Fibroblast of pulmonary artery (primary cell): ENCODE measurements at regions not wholly inside any gene's neighbourhood (a gene's known extent, or its start where the extent isn't known, plus 50 kb on each side); places are given as distances from the start of the nearest gene placed in this dataset.

Experiments used
- DNase-seq: peaks from one replicate; pipeline ENCODE4 v3.0.0-alpha.2; 2010; ENCODE audit warnings: low read depth
- H3K4me3 ChIP-seq: replicated peaks from 2 replicates; pipeline ENCODE4 v1.5.1; 2011; ENCODE audit warnings: low read depth, mild to moderate bottlenecking, control low read depth, low read length, moderate library complexity
- TF ChIP-seq, protein P1 (sequence below): IDR thresholded peaks from 2 replicates; pipeline ENCODE4 v1.5.1; 2011; ENCODE audit warnings: mild to moderate bottlenecking, control low read depth, low read length, inconsistent platforms; ENCODE audit errors: missing control alignments

DNA sequence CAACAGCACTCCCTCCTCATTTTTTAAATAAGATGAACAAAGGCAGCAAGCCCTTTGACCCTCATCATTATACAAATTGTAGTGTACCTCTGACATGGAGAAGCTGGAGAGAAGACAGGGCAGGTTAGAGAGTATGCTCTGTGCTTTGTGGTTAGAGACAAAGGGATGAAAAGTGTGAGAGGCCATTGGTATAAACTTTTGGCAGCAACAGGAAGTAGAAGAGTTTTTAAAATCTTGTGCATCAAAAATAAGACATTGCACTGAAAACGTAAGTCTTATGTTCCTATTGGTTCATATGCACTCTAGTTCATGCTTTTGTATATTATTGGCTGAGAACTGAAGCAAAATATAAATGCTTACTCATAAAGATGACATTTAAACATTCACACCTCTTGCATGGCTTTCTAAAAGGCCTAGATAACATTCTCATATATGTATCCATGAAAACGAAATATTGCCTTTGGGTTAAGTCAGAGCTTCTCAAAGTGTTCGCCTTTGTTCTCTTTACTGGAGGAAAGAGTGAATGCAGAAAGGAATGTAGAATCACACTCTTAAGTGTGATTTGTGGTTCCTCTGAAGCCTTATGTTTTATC, 158.0 kb downstream of the PALM2AKAP2 start:
- DNase-seq = no peak
- TF ChIP-seq, protein P1, sequence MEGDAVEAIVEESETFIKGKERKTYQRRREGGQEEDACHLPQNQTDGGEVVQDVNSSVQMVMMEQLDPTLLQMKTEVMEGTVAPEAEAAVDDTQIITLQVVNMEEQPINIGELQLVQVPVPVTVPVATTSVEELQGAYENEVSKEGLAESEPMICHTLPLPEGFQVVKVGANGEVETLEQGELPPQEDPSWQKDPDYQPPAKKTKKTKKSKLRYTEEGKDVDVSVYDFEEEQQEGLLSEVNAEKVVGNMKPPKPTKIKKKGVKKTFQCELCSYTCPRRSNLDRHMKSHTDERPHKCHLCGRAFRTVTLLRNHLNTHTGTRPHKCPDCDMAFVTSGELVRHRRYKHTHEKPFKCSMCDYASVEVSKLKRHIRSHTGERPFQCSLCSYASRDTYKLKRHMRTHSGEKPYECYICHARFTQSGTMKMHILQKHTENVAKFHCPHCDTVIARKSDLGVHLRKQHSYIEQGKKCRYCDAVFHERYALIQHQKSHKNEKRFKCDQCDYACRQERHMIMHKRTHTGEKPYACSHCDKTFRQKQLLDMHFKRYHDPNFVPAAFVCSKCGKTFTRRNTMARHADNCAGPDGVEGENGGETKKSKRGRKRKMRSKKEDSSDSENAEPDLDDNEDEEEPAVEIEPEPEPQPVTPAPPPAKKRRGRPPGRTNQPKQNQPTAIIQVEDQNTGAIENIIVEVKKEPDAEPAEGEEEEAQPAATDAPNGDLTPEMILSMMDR = no peak
- no peak overlapping the region for H3K4me3 ChIP-seq

DNA sequence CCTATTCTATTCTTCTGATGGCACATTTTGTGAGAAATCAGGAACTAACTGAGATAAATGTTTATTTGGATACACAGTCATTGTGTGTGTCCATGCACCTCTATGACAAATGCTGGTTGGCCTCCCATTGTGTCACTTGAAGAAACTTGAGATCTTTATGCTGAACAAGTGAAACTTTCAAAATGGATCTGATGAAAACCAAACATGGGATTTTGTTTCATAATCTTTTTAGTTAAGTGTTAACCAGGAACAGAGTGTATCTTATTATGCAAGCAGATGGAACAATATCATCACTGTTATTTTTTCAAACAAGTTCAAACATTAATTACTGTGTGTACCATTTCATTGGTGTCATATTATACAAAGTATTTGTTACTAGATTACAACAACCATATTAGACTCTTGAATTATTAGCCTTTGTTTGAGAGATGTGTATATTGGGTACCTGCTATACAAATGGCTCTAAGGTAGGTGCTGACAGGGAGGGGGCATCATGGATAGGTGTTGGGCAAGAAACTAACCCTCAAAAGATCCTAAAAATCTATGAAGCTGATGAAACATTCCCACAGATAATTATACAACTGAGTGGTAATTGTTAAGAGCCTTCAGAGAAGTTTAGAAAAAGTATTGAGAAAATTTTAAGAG, 159.8 kb downstream of the PALM2AKAP2 start:
- no peak for DNase-seq
- TF ChIP-seq, protein P1 = no peak
- no peak overlapping the region for H3K4me3 ChIP-seq

DNA sequence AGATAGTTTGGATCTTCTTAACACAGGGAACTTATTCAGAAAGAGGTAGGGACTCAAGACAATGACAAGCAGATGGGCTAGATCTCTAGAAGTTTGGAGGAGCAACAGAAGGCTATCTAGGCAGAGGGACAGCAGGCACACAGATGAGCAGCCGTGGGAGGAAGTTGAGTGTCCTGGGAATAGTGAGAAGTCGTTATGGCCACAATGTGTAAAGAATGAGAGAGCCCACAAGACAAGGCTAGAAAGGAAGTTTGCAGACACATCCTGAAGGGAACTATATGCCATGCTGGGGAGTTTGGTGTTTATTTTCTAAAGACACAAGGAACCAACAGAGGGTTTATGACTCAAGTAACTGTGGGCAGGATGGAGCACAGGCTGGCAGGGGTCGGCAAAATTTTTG, 160.6 kb downstream of the PALM2AKAP2 start:
- H3K4me3 ChIP-seq = no peak overlapping the region
- DNase-seq = no peak
- TF ChIP-seq, protein P1 = no peak

DNA sequence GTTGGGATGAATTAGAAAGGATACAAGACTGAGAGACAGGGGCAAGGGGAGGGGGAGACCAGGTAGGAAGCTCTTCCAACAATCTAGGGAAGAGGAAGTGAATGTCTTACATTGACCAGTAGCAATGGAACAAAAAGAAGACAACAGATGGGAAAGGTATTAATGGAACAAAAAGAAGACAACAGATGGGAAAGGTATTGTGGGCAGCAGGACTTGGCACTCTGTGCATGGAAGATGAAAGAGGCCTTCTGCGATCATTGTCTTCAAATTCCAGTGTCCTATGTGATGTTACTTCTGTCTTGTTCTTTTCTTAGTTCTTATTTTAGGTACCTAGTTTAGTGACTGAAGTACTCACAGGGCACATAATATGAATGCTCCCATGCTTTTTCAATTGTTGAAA, 161.8 kb downstream of the PALM2AKAP2 start:
- TF ChIP-seq, protein P1 = no peak
- H3K4me3 ChIP-seq = no peak overlapping the region
- DNase-seq = no peak

DNA sequence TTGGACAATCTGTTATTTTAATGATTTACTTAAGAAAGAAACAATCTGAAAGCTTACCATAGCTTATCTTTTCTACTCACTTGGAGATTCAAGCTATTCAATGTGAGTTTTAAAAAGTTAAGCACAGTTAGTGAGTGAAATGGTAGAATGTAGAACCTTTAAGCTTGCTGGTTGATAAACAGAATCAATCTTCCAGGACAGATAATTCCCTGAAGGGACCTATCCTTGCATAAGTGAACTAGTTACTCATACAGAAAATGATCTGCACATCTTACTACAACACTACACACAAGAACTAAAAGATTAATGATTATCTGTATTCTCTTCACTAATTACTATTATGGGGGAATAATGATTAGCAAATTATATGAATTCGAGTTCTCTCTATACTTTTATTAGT, 165.6 kb downstream of the PALM2AKAP2 start:
- DNase-seq = no peak
- TF ChIP-seq, protein P1 = no peak

DNA sequence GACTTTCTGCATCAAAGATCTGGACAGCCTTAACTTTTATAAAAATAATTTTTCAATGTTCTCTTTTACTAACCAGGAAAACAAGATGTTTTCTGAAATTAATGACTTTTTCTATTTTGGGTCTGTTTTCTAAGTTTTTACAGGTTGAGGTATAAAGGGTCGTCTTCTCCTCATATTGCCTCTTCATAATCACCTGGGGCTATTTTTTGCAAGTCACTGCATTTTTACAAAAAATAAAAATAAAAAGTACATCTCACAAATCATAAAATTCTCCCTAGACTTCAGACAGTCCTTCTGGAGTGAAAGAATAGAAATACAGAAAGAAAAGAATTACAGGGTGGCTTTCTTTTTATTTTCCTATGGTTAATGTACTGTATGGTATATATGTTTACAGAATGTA, 168.5 kb downstream of the PALM2AKAP2 start:
- DNase-seq = no peak
- no peak overlapping the region for H3K4me3 ChIP-seq
- TF ChIP-seq, protein P1 = no peak

More for the DNA sequence above, 165.6 kb downstream of the PALM2AKAP2 start:
- no peak overlapping the region for H3K4me3 ChIP-seq
